ENCODE measurements at regions not wholly inside any gene's neighbourhood (a gene's known extent, or its start where the extent isn't known, plus 50 kb on each side); places are given as distances from the start of the nearest gene placed in this dataset.

- TF ChIP-seq CTCF (IDR thresholded peaks at IDR 0.05) = no peak
- TF ChIP-seq POLR2A (IDR thresholded peaks at IDR 0.05) = no peak
- no peak for TF ChIP-seq EP300 (IDR thresholded peaks at IDR 0.05)
Measured at GRCh38 chr6:53441761-53442160, 93.0 kb upstream of the ELOVL5 start.
